NOMO-1 (cell line): ENCODE measurements at regions not wholly inside any gene's neighbourhood (a gene's known extent, or its start where the extent isn't known, plus 50 kb on each side); places are given as distances from the start of the nearest gene placed in this dataset.
"Not testable (repeated sequence)": the region's sequence is repeated elsewhere in the genome, so short reads cannot be mapped to it uniquely, and the experiment has no call there.

Experiments used
- DNase-seq, 2 experiments: peaks; one replicate each; lab custom pipeline; 2025; ENCODE audit not compliant: unreplicated experiment in 2 of 2; lab: John Stamatoyannopoulos, UW

- DNase-seq, result not testable (repeated sequence)
Observed at GRCh38 chr1:206311611-206312273, 108.4 kb downstream of the SRGAP2 start.

- DNase-seq, result not testable (repeated sequence)
Observed at GRCh38 chr1:206312274-206312665, 108.9 kb downstream of the SRGAP2 start.

GRCh38 chr1:206314951-206315636 lies 111.8 kb downstream of the SRGAP2 start:
- DNase-seq, result not testable (repeated sequence)

GRCh38 chr1:206316901-206317300 lies 113.6 kb downstream of the SRGAP2 start:
- not testable (repeated sequence) for DNase-seq

GRCh38 chr1:206317878-206318514 lies 114.7 kb downstream of the SRGAP2 start:
- DNase-seq, result not testable (repeated sequence)

- not testable (repeated sequence) for DNase-seq
Observed at GRCh38 chr1:206320227-206320626, 116.9 kb downstream of the SRGAP2 start.

- DNase-seq, result not testable (repeated sequence)
Observed at GRCh38 chr1:206326159-206326939, 123.0 kb downstream of the SRGAP2 start.

- DNase-seq, result not testable (repeated sequence)
Observed at GRCh38 chr1:206331597-206331996, 128.3 kb downstream of the SRGAP2 start.

- not testable (repeated sequence) for DNase-seq
Observed at GRCh38 chr1:206333316-206333715, 130.0 kb downstream of the SRGAP2 start.

GRCh38 chr1:206333897-206334296 lies 130.6 kb downstream of the SRGAP2 start:
- DNase-seq, result not testable (repeated sequence)

GRCh38 chr1:206334481-206334880 lies 131.1 kb downstream of the SRGAP2 start:
- not testable (repeated sequence) for DNase-seq

GRCh38 chr1:206335162-206335561 lies 131.8 kb downstream of the SRGAP2 start:
- not testable (repeated sequence) for DNase-seq

- not testable (repeated sequence) for DNase-seq
Observed at GRCh38 chr1:206335875-206336846, 132.8 kb downstream of the SRGAP2 start.

- DNase-seq, result not testable (repeated sequence)
Observed at GRCh38 chr1:206337024-206337423, 133.3 kb upstream of the IKBKE start.

GRCh38 chr1:206350493-206351275 lies 119.6 kb upstream of the IKBKE start:
- DNase-seq, result not testable (repeated sequence)

- not testable (repeated sequence) for DNase-seq
Observed at GRCh38 chr1:206351276-206352052, 118.8 kb upstream of the IKBKE start.

GRCh38 chr1:206356310-206356709 lies 114.0 kb upstream of the IKBKE start:
- DNase-seq, result not testable (repeated sequence)

- DNase-seq, result not testable (repeated sequence)
Observed at GRCh38 chr1:206357962-206358361, 112.3 kb upstream of the IKBKE start.
